ENCODE measurements at regions not wholly inside any gene's neighbourhood (a gene's known extent, or its start where the extent isn't known, plus 50 kb on each side); places are given as distances from the start of the nearest gene placed in this dataset.

DNA sequence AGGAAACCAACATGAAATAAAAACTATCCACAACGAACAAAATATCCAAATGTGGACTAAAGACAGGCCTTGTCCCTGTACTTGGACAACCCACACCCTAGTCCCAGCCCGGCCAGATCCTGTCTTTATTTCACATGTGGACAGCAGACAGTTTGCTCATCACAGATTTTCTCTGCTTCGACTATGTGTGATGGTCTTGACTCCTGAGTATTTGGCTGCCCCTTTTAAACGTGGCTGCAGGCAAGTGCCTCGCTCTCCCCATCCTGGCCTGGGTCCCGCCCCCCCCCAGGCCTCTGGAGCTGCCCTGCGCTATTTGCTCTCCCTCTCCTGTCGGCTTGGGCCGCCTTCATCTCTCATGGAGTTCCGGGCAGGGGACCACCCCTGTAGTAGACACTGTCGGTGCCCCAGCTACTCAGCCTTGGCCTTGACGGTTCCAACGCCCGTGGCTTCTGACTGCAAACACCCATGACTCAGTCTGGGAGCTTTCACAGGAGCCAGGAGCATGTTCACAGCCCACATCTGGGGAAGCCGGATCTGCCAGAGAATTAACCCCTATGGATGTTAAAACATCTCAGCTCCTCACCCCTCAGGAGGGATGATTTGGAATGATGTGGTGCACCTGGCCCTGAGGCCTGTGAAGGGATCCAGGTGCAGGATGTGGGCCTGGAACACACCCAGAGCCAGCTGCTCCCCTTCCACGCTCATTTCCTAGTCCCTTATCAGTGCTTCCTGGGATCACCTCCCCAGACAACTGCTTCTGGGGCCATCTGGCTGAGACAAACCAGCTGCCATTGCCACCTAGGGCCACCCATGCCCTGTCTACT lies 229.7 kb upstream of the RPL38 start:
- no peak overlapping the region for H3K4me3 ChIP-seq (ENCODE audit: low read depth, low read length)
- DNase-seq (ENCODE audit: low read depth, low spot score): no peak
- ChIA-PET CTCF (no interaction called here), POLR2A (no interaction called here)
- TF ChIP-seq, protein P1, sequence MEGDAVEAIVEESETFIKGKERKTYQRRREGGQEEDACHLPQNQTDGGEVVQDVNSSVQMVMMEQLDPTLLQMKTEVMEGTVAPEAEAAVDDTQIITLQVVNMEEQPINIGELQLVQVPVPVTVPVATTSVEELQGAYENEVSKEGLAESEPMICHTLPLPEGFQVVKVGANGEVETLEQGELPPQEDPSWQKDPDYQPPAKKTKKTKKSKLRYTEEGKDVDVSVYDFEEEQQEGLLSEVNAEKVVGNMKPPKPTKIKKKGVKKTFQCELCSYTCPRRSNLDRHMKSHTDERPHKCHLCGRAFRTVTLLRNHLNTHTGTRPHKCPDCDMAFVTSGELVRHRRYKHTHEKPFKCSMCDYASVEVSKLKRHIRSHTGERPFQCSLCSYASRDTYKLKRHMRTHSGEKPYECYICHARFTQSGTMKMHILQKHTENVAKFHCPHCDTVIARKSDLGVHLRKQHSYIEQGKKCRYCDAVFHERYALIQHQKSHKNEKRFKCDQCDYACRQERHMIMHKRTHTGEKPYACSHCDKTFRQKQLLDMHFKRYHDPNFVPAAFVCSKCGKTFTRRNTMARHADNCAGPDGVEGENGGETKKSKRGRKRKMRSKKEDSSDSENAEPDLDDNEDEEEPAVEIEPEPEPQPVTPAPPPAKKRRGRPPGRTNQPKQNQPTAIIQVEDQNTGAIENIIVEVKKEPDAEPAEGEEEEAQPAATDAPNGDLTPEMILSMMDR (IDR thresholded peaks at IDR 0.05; ENCODE audit: insufficient read depth, low read length, missing control alignments): no peak

DNA sequence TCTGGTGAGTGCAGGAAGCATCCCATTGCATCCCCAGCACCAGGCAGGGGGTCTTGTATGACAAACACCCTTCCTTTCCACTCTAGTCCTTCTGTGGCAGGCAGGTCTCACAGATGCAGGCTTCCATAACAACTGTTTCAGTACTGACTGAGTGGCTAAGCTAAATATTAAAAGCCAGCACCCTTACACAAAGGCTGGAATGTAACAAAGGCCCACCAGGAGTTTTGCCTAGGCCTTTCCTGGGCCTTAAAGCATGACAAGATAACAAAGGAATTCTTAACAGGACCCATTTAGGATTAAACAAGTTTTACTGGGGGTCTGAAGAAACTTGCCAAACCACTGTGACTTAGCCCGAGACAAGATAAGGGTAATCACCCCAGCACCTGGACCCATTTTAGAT lies 228.9 kb upstream of the RPL38 start:
- DNase-seq (ENCODE audit: low read depth, low spot score): no peak
- no peak overlapping the region for H3K4me3 ChIP-seq (ENCODE audit: low read depth, low read length)
- ChIA-PET POLR2A (no interaction called here), CTCF (no interaction called here)
- TF ChIP-seq, protein P1 (IDR thresholded peaks at IDR 0.05; ENCODE audit: insufficient read depth, low read length, missing control alignments): no peak

DNA sequence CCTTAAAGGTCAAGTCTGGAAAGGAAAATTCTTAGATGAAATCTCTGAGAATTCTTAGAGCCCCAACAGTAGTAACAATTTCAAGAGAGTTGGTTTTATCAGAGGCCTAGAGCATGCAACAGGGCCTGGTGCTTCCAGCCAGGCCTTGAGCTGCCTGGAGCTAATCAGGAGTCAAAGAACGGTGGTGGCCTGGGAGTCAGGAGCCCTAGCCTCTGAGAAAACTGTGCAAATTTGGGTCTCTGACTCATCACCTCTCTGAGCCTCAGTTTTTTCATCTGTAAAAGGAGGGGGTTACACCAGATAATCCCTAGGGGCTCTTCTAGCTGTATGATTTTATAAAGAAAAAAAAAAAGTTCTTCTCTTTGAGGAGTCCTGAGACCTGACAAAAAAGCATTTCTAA lies 227.3 kb upstream of the RPL38 start:
- POLR2A ChIA-PET: no interaction called here
- H3K4me3 ChIP-seq (ENCODE audit: low read depth, low read length): no peak overlapping the region
- CTCF ChIA-PET: no interaction called here
- TF ChIP-seq, protein P1 (IDR thresholded peaks at IDR 0.05; ENCODE audit: insufficient read depth, low read length, missing control alignments): no peak
- no peak for DNase-seq (ENCODE audit: low read depth, low spot score)

DNA sequence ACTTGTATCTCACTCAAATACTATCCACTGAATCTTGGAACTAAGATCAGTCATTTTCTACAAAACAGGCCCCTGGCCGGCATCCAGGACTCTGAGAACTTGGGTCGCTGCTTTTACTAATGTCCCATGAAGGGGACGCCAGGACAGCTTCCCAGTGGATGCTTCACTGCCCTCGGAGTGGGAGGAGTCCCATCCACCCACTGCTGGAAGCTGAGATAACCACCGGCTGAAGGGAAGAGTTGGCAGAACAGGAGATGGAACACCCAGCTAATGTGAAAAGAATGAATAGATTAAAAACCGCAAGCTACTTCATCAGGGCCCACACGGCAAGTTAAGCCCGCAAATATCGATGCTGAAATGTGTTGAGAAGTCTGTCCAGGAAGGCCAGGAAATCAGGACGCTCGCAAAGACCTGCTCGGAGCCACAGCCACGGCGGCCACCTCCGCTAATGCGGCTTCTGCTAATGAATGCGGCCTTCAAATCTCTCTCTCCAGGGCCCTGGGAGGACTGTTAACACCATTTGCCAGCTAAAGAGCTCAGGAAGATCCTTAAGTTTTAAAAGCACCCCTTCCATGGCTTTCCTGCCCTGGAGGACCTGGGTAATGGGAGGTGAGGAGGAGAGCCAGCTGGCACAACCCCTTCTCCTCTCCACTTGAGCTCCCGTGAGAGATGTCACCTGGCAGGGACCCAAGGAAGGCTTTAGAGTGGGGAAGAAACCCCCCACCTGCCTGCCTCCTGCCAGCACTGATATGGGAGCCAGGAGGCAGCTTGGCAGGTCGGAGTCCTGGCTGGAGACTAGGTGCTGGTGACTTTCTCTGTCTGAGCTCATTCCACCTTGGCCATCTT lies 226.6 kb upstream of the RPL38 start:
- DNase-seq (ENCODE audit: low read depth, low spot score): no peak
- no peak overlapping the region for H3K4me3 ChIP-seq (ENCODE audit: low read depth, low read length)
- ChIA-PET POLR2A (no interaction called here), CTCF (no interaction called here)
- TF ChIP-seq, protein P1 (IDR thresholded peaks at IDR 0.05; ENCODE audit: insufficient read depth, low read length, missing control alignments): no peak

DNA sequence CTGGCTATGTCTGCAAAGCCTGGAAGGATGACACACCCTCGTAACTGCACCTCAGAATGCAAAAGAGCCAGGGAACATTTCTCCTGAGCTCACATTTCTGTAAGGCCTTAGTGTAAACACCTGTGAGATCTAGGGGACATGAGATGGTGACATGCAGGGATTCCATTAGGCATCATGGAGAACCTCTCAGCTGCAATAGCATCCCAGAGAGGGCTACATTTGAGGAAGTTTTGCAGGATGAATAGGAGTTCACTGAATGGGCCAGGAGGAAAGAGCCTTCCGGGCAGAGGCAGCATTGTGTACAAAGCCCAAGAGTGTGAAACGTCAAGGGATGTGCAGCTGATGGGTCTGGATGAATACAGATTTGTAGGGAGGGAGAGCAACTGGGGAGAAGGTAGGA lies 223.0 kb upstream of the RPL38 start:
- ChIA-PET CTCF (no interaction called here), POLR2A (no interaction called here)
- TF ChIP-seq, protein P1 (IDR thresholded peaks at IDR 0.05; ENCODE audit: insufficient read depth, low read length, missing control alignments): no peak
- H3K4me3 ChIP-seq (ENCODE audit: low read depth, low read length): no peak overlapping the region
- no peak for DNase-seq (ENCODE audit: low read depth, low spot score)

DNA sequence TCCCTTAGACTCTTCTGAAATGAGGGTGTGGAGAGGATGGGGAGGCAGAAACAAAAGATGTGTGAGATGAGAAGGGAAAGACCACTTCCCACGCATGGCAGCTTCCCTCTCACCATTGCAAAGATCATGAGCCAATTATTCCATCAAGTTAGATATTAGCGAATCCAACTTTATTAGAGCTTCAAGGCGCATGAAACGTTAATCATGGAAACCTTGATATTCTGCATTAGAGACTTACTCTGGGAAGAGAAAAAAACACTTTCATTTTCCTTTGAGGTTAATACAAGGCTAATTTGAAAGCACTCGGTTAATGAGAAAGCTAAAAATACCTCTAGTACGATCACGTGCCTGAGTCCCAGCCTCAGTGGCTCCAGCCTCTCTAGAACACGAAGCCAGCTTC lies 220.6 kb upstream of the RPL38 start:
- no peak for DNase-seq (ENCODE audit: low read depth, low spot score)
- TF ChIP-seq, protein P1 (IDR thresholded peaks at IDR 0.05; ENCODE audit: insufficient read depth, low read length, missing control alignments): no peak
- CTCF ChIA-PET: no interaction called here
- no peak overlapping the region for H3K4me3 ChIP-seq (ENCODE audit: low read depth, low read length)
- POLR2A ChIA-PET: no interaction called here

Measured in AG04449 (cell line).